PC-3 (cell line): ENCODE measurements at regions not wholly inside any gene's neighbourhood (a gene's known extent, or its start where the extent isn't known, plus 50 kb on each side); places are given as distances from the start of the nearest gene placed in this dataset.

Experiments
- ATAC-seq: fragments of 200-7000 bp; cut with Tn5 transposase; 2 replicates; pipeline ENCODE4 v1.9.1; 2020; ENCODE audit warnings: mild to moderate bottlenecking, moderate library complexity
- BruUV-seq: library from RNA; stranded (reverse); fragments of 400-500 nt; replicated peaks from 2 replicates; lab custom pipeline; 2021; lab: Mats Ljungman, UMichigan
- CTCF ChIA-PET: fragments of 300-600 bp; sonication (Branson Sonifier 250); formaldehyde crosslinking; loops from one replicate; lab custom pipeline; 2022; ENCODE audit warnings: antibody characterized with exemption; lab: Charles Lee
- POLR2A ChIA-PET: fragments of 300-600 bp; sonication (Branson Sonifier 250); formaldehyde crosslinking; loops from one replicate; lab custom pipeline; 2022; ENCODE audit warnings: antibody characterized with exemption; ENCODE audit not compliant: unreplicated experiment; lab: Charles Lee
- DNase-seq: peaks from one replicate; pipeline ENCODE4 v3.0.0-alpha.2; 2015
- H2AFZ ChIP-seq: fragments of 300-600 bp; sonication (generic); 2 replicates; pipeline ENCODE4 v1.6.0; 2016; ENCODE audit warnings: antibody characterized with exemption, low read length
- H3F3A ChIP-seq: fragments of 300-600 bp; sonication (generic); one replicate; pipeline ENCODE4 v1.6.0; 2017; ENCODE audit warnings: antibody characterized with exemption, low read length, control low read depth, mild to moderate bottlenecking; ENCODE audit not compliant: unreplicated experiment
- H3K27ac ChIP-seq: fragments of 300-600 bp; sonication (generic); 2 replicates; pipeline ENCODE4 v1.5.1; 2016; ENCODE audit warnings: mild to moderate bottlenecking, low read length
- H3K27me3 ChIP-seq: fragments of 300-600 bp; sonication (generic); 2 replicates; pipeline ENCODE4 v1.6.1; 2016; ENCODE audit warnings: low read length, mixed read lengths
- H3K36me3 ChIP-seq: fragments of 300-600 bp; sonication (generic); 2 replicates; pipeline ENCODE4 v1.6.1; 2016; ENCODE audit warnings: low read depth, mixed run types, low read length, mixed read lengths
- H3K4me1 ChIP-seq: fragments of 300-600 bp; sonication (generic); 2 replicates; pipeline ENCODE4 v1.5.1; 2016; ENCODE audit warnings: low read length; ENCODE audit not compliant: insufficient read depth
- H3K4me2 ChIP-seq: fragments of 300-600 bp; sonication (generic); 2 replicates; pipeline ENCODE4 v1.6.0; 2016; ENCODE audit warnings: low read length
- H3K4me3 ChIP-seq: fragments of 300-600 bp; sonication (generic); 2 replicates; pipeline ENCODE4 v1.5.1; 2016; ENCODE audit warnings: mild to moderate bottlenecking, low read length, mixed read lengths
- H3K79me2 ChIP-seq: fragments of 300-600 bp; sonication (generic); 2 replicates; pipeline ENCODE4 v1.6.1; 2017; ENCODE audit warnings: low read length, mixed read lengths
- H3K9ac ChIP-seq: fragments of 300-600 bp; sonication (generic); 2 replicates; pipeline ENCODE4 v1.6.0; 2016; ENCODE audit warnings: mild to moderate bottlenecking, low read length
- H3K9me2 ChIP-seq: fragments of 300-600 bp; sonication (generic); replicated peaks from 2 replicates; pipeline ENCODE4 v1.6.1; 2016; ENCODE audit warnings: mixed run types, low read length, mixed read lengths
- H3K9me3 ChIP-seq: fragments of 300-600 bp; sonication (generic); 2 replicates; pipeline ENCODE4 v1.6.1; 2016; ENCODE audit warnings: low read length, mixed read lengths
- H4K20me1 ChIP-seq: fragments of 300-600 bp; sonication (generic); 2 replicates; pipeline ENCODE4 v1.6.1; 2016; ENCODE audit warnings: low read length, mixed read lengths
- CTCF ChIP-seq: fragments of 300-600 bp; sonication (generic); conservative IDR thresholded peaks from 2 replicates; pipeline ENCODE4 v1.5.1; 2017; ENCODE audit warnings: antibody characterized with exemption, low read depth, mild to moderate bottlenecking, low read length
- EZH2 ChIP-seq: fragments of 300-600 bp; sonication (generic); IDR thresholded peaks from one replicate; pipeline ENCODE4 v1.6.1; 2017; ENCODE audit warnings: antibody characterized with exemption, mild to moderate bottlenecking, low read length; ENCODE audit not compliant: unreplicated experiment
- EZH2phosphoT487 ChIP-seq: fragments of 300-600 bp; sonication (generic); IDR thresholded peaks from 2 replicates; pipeline ENCODE4 v1.6.1; 2018; ENCODE audit warnings: mild to moderate bottlenecking, antibody characterized with exemption, low read length, borderline replicate concordance
- intact Hi-C: fragments of 100-400 bp; cut with micrococcal nuclease; formaldehyde crosslinking; loops from 2 replicates; pipeline ENCODE4 v1.9.0; 2023

DNA sequence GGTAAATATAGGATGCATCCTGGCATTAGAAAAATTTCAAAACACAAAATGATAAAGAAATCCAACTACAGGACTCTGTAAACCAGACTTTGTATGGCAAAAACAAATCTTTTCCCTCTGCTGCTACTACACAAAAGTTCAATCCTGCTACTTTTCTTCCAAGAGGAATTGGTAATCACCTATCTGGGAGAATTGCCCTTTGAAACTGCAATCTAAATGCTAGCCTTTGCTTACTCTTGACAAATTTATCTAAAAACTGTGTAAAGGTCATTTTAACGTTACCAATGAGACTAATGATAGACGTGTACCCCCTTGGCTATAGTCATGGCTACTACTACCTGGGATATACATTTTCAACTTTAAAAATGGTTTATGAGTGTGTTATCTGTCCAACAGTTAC lies 837.9 kb upstream of the CXADR start:
- no TSS peak for BruUV-seq
- no peaks in the 10 kb centered on the region for H3K9me3 ChIP-seq
- H3K9me2 ChIP-seq, result no peaks in the 10 kb centered on the region
- POLR2A ChIA-PET, result no interaction called here
- H3K36me3 ChIP-seq, result no peaks in the 10 kb centered on the region
- no peak overlapping the region for H3K4me3 ChIP-seq
- H3K4me1 ChIP-seq, result no peaks in the 10 kb centered on the region
- no peaks in the 10 kb centered on the region for H3F3A ChIP-seq
- H2AFZ ChIP-seq, result no peak overlapping the region
- no peak overlapping the region for H3K27ac ChIP-seq
- intact Hi-C loops, result no loop called here
- no peak for ATAC-seq
- TF ChIP-seq CTCF, result no peak
- TF ChIP-seq EZH2, result no peak
- TF ChIP-seq EZH2phosphoT487, result no peak
- CTCF ChIA-PET, result no interaction called here
- DNase-seq, result no peak
- no peak overlapping the region for H3K4me2 ChIP-seq
- H4K20me1 ChIP-seq, result no peaks in the 10 kb centered on the region
- no peaks in the 10 kb centered on the region for H3K79me2 ChIP-seq
- no peak overlapping the region for H3K9ac ChIP-seq
- H3K27me3 ChIP-seq, result no peaks in the 10 kb centered on the region

DNA sequence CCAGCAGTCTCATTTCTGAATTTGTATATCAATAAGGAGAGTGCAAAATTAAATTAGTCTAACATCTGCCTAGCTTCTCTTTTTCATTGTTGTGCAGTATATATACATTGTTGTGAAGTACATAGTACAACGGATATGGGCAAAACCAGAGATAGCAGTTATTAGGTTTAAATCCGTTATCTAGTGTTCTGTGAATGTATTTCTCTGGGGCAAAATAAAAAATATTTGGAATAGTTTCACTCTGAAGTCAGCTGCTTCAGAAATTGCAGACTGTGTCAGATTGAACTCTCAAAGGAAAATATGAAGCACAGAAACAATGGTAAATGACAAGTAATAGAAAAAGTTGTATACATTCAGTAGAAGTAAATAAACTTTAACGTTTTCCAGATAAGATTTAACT lies 836.5 kb upstream of the CXADR start:
- intact Hi-C loops, result no loop called here
- Histone ChIP-seq H3K27me3 (no peaks in the 10 kb centered on the region), H3K9me3 (0 out of 2 replicates have a peak, but pooled peaks cover 5% of the 10 kb centered on the region), H3F3A (no peaks in the 10 kb centered on the region), H3K4me2 (no peak overlapping the region), H3K9me2 (no peaks in the 10 kb centered on the region), H3K36me3 (no peaks in the 10 kb centered on the region), H3K9ac (no peak overlapping the region), H3K27ac (no peak overlapping the region), H3K4me1 (no peaks in the 10 kb centered on the region), H3K79me2 (no peaks in the 10 kb centered on the region), H2AFZ (no peak overlapping the region), H4K20me1 (no peaks in the 10 kb centered on the region), H3K4me3 (no peak overlapping the region)
- BruUV-seq, result no TSS peak
- ATAC-seq (no peak), DNase-seq (no peak)
- ChIA-PET POLR2A (no interaction called here), CTCF (no interaction called here)
- no peak for TF ChIP-seq CTCF
- no peak for TF ChIP-seq EZH2phosphoT487
- TF ChIP-seq EZH2, result no peak

DNA sequence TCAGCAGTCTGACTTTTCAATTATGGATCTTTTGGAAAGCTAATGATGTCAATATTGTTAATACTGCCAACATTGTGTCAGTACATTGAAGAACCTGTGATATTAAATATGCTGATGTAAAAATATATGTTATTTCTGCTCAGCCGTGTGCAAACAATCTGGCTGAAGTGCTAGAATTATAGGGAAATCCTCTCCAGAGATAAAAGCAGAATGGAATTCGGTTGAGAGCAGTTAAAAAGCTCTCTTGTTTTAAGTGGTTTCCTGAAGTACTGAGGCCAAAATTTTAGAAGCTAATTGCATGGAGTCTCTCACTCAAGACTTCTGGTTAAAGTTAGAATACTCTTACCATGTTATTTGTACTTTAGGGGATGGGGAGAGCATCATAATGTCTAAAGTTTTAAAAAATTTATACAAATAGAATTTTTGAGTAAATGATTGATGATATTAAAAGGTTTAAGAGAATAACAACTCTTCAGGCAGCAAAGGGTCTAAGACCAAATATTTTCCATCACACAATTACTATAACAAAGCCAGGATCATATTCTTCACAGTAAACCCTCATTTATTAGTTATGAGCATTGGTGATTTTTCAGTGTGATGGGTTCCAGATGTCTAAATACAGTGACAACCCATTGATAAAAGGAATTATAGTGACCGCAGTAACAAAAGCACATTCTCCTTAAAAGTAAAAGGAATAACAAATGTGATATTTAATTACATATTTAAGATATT lies 834.2 kb upstream of the CXADR start:
- Histone ChIP-seq H3K27ac (no peak overlapping the region), H2AFZ (no peak overlapping the region), H3K4me1 (no peaks in the 10 kb centered on the region), H3K9ac (no peak overlapping the region), H3K9me3 (0 out of 2 replicates have a peak, but pooled peaks cover 5% of the 10 kb centered on the region), H4K20me1 (no peaks in the 10 kb centered on the region), H3F3A (no peaks in the 10 kb centered on the region), H3K4me3 (no peak overlapping the region), H3K79me2 (no peaks in the 10 kb centered on the region), H3K4me2 (no peak overlapping the region), H3K9me2 (no peaks in the 10 kb centered on the region), H3K36me3 (no peaks in the 10 kb centered on the region), H3K27me3 (no peaks in the 10 kb centered on the region)
- intact Hi-C loops, result no loop called here
- TF ChIP-seq EZH2, result no peak
- TF ChIP-seq EZH2phosphoT487, result no peak
- TF ChIP-seq CTCF, result no peak
- ChIA-PET CTCF (no interaction called here), POLR2A (no interaction called here)
- no TSS peak for BruUV-seq
- DNase-seq, result no peak
- ATAC-seq, result no peak
